ENCODE measurements at regions not wholly inside any gene's neighbourhood (a gene's known extent, or its start where the extent isn't known, plus 50 kb on each side); places are given as distances from the start of the nearest gene placed in this dataset.

- TF ChIP-seq, protein P1, sequence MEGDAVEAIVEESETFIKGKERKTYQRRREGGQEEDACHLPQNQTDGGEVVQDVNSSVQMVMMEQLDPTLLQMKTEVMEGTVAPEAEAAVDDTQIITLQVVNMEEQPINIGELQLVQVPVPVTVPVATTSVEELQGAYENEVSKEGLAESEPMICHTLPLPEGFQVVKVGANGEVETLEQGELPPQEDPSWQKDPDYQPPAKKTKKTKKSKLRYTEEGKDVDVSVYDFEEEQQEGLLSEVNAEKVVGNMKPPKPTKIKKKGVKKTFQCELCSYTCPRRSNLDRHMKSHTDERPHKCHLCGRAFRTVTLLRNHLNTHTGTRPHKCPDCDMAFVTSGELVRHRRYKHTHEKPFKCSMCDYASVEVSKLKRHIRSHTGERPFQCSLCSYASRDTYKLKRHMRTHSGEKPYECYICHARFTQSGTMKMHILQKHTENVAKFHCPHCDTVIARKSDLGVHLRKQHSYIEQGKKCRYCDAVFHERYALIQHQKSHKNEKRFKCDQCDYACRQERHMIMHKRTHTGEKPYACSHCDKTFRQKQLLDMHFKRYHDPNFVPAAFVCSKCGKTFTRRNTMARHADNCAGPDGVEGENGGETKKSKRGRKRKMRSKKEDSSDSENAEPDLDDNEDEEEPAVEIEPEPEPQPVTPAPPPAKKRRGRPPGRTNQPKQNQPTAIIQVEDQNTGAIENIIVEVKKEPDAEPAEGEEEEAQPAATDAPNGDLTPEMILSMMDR (IDR thresholded peaks at IDR 0.05 in 2 of 3, conservative IDR thresholded peaks at IDR 0.05 in 1 of 3; ENCODE audit: borderline replicate concordance in 1 of 3, insufficient read depth in 1 of 3, low read depth in 2 of 3, low read length in 2 of 3) = no peak
- TF ChIP-seq, protein P2, sequence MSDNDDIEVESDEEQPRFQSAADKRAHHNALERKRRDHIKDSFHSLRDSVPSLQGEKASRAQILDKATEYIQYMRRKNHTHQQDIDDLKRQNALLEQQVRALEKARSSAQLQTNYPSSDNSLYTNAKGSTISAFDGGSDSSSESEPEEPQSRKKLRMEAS (IDR thresholded peaks at IDR 0.05) = no peak
- TF ChIP-seq, protein P3, sequence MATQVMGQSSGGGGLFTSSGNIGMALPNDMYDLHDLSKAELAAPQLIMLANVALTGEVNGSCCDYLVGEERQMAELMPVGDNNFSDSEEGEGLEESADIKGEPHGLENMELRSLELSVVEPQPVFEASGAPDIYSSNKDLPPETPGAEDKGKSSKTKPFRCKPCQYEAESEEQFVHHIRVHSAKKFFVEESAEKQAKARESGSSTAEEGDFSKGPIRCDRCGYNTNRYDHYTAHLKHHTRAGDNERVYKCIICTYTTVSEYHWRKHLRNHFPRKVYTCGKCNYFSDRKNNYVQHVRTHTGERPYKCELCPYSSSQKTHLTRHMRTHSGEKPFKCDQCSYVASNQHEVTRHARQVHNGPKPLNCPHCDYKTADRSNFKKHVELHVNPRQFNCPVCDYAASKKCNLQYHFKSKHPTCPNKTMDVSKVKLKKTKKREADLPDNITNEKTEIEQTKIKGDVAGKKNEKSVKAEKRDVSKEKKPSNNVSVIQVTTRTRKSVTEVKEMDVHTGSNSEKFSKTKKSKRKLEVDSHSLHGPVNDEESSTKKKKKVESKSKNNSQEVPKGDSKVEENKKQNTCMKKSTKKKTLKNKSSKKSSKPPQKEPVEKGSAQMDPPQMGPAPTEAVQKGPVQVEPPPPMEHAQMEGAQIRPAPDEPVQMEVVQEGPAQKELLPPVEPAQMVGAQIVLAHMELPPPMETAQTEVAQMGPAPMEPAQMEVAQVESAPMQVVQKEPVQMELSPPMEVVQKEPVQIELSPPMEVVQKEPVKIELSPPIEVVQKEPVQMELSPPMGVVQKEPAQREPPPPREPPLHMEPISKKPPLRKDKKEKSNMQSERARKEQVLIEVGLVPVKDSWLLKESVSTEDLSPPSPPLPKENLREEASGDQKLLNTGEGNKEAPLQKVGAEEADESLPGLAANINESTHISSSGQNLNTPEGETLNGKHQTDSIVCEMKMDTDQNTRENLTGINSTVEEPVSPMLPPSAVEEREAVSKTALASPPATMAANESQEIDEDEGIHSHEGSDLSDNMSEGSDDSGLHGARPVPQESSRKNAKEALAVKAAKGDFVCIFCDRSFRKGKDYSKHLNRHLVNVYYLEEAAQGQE (IDR thresholded peaks at IDR 0.05; ENCODE audit: low read depth) = no peak
- TF ChIP-seq ZBTB33 (IDR thresholded peaks at IDR 0.05; ENCODE audit: extremely low read depth, insufficient replicate concordance, low read length) = no peak
- no peak for TF ChIP-seq SP1 (IDR thresholded peaks at IDR 0.05; ENCODE audit: low read depth)
- no peak for TF ChIP-seq POLR2AphosphoS5 (IDR thresholded peaks at IDR 0.05; ENCODE audit: low read depth, low read length)
- no peak for TF ChIP-seq SIN3A (IDR thresholded peaks at IDR 0.05; ENCODE audit: low read depth)
- no peak for TF ChIP-seq TCF7L2 (IDR thresholded peaks at IDR 0.05; ENCODE audit: borderline replicate concordance, extremely low read depth, insufficient read depth, insufficient read length)
- no peak for TF ChIP-seq POLR2A (IDR thresholded peaks at IDR 0.05; ENCODE audit: borderline replicate concordance, extremely low read depth, insufficient read depth, insufficient read length)
- no peak; the same call in 1 of the 2 replicates for TF ChIP-seq JUND (IDR thresholded peaks at IDR 0.05)
- TF ChIP-seq YY1 (IDR thresholded peaks at IDR 0.05; ENCODE audit: extremely low read depth, insufficient replicate concordance, low read depth, low read length) = no peak
These were observed 949.5 kb upstream of the PCDH7 start for GRCh38 chr4:29770627-29771026.

Measured in HCT116 (cell line).